ENCODE measurements at regions not wholly inside any gene's neighbourhood (a gene's known extent, or its start where the extent isn't known, plus 50 kb on each side); places are given as distances from the start of the nearest gene placed in this dataset.

DNA sequence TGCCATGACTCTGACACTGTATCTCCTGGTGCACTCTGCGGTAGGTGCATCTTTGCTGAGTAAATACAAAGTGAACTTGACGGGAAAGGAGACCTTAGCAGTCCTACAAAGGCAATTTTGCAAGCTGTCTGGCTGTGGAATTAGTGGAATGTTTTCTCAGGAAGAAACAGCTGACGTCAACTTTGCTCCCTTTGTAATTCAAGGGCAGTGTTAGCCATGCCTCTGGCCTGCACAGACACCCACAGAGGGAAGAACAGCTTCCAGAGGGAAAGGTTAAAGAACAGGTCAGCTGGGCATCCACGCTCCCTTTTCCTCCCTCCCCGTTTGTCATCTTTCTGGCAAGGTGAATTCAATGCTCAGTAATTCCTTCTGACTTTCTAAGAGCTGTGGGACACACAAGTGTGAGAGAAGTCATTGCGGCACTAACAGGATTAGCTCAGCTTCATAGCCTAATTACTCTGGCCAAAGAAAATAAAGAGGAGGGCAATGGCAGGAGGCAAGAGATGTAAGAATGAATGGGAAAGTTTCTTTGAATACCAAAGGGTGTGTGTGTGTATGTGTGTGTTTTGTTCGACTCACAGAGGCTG lies 476.9 kb upstream of the GOT2 start:
- H3K9me3 Mint-ChIP-seq, result peaks cover 0 to 6% (median 0%) of the 10 kb centered on the region in 6 donors
- H3K27me3 Mint-ChIP-seq (ENCODE audit: low read depth in 3 of 3), result peaks cover 0 to 5% (median 2%) of the 10 kb centered on the region in 3 donors
- no peak overlapping the region for H3K27ac Mint-ChIP-seq
- H3K4me3 Mint-ChIP-seq, result no peak overlapping the region
- no peaks in the 10 kb centered on the region for H3K36me3 Mint-ChIP-seq
- no peak for DNase-seq
- no peaks in the 10 kb centered on the region for H3K4me1 Mint-ChIP-seq

DNA sequence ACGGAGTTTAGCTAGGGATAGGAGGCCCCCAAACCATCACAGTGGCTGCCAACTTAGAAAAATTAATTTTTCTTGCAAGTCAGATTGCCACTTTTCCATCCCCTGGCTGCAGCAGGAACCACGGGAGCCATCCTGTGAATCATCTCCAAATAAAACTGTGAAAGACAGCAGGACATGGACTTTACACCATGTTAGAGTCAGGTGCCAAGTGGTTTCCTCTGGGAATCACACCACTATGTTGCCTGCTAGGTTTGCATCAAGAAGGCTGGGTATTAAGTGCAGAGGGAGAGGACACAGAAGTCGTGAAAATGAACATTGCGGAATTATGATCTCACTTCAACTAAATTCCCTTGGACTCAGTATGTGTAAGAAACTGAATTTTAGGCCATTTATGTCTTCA lies 471.3 kb upstream of the GOT2 start:
- Mint-ChIP-seq H3K36me3 (no peaks in the 10 kb centered on the region), H3K4me3 (no peak overlapping the region)
- DNase-seq, result no peak

DNA sequence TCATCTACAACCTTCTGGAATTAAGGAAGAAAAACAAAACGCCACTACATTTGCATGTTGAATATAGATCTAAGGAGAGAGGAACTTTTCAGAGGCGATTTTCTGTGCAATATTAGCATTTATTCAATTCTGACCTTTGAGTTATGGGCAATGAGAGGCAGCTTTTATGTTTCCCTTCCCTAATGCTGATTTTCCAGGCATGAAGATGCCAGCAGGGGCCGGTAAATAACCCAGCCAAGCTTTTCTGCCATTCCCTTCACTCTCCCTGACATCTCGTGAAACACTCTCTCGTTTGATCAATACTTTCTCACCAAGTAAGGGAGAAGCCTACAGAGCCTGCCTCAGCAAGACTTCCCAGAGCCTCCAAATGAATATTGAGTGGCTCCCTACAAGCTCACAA lies 470.5 kb upstream of the GOT2 start:
- Mint-ChIP-seq H3K9me3 (peaks cover 0 to 10% (median 0%) of the 10 kb centered on the region in 6 donors), H3K27ac (no peak overlapping the region), H3K4me3 (no peak overlapping the region), H3K4me1 (no peaks in the 10 kb centered on the region), H3K36me3 (no peaks in the 10 kb centered on the region), H3K27me3 (ENCODE audit: low read depth in 3 of 3) (peaks cover 3 to 4% (median 3%) of the 10 kb centered on the region in 3 donors)
- DNase-seq, result no peak

More for the DNA sequence above, 471.3 kb upstream of the GOT2 start:
- H3K27me3 Mint-ChIP-seq (ENCODE audit: low read depth in 3 of 3), result peaks cover under 1 to 4% (median 3%) of the 10 kb centered on the region in 3 donors
- no peak overlapping the region for H3K27ac Mint-ChIP-seq
- no peaks in the 10 kb centered on the region for H3K4me1 Mint-ChIP-seq
- H3K9me3 Mint-ChIP-seq, result peaks cover 0 to 10% (median 0%) of the 10 kb centered on the region in 6 donors

DNA sequence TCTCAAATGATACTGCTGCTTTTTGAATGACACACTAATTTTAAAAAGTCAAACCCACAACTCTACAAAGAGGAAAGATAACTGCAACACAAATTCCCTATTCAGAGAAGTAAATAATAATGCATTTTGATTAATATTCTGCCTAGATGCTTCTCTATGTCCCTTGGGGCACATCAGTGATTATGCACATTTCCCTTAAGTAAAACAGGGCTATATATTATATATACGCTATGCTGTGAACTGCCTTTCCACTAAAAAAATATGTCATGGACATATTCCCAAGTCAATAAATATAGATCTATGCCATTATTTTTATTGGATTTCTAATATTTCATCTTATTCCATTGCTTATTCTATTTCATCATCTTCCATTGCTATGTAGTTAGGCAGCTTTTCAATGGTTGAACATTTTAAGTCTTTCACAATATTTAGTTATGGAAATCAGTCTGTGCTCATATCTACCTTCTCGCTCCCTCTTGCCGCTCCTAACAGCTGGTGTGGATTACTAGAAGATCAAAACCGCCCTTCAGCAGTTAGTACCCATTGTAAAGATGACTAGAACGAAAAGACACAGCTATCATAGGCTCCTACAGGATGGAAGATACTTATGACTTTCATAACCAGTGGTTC lies 468.2 kb upstream of the GOT2 start:
- Mint-ChIP-seq H3K4me3 (no peak overlapping the region), H3K36me3 (no peaks in the 10 kb centered on the region), H3K27me3 (ENCODE audit: low read depth in 3 of 3) (peaks cover 3 to 7% (median 3%) of the 10 kb centered on the region in 3 donors), H3K4me1 (no peaks in the 10 kb centered on the region), H3K9me3 (peaks cover 0 to 7% (median 0%) of the 10 kb centered on the region in 6 donors), H3K27ac (no peak overlapping the region)
- DNase-seq, result no peak

DNA sequence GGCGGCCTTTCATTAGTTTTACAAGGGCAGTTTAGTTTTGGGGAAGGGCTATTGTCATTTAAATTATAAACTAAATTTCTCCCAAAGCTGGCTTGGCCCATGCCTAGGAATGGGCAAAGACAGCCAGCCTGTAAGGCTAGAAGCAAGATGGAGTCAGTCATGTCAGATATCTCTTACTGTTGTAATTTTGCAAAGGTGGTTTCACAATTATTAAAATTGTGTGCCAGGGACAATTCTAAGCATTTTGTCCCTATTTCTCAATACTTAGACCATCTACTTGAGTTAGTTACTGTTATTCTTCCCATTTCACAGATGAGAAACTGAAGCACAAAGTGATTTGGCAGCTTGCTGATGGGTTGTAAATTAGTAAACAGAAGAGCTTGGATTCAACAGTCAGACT lies 467.7 kb upstream of the GOT2 start:
- DNase-seq, result no peak
- H3K4me3 Mint-ChIP-seq, result no peak overlapping the region
- no peak overlapping the region for H3K27ac Mint-ChIP-seq
- peaks cover 0 to 7% (median 3%) of the 10 kb centered on the region in 3 donors for H3K27me3 Mint-ChIP-seq (ENCODE audit: low read depth in 3 of 3)
- no peaks in the 10 kb centered on the region for H3K36me3 Mint-ChIP-seq
- no peaks in the 10 kb centered on the region for H3K4me1 Mint-ChIP-seq
- peaks cover 0 to 4% (median 0%) of the 10 kb centered on the region in 6 donors for H3K9me3 Mint-ChIP-seq

DNA sequence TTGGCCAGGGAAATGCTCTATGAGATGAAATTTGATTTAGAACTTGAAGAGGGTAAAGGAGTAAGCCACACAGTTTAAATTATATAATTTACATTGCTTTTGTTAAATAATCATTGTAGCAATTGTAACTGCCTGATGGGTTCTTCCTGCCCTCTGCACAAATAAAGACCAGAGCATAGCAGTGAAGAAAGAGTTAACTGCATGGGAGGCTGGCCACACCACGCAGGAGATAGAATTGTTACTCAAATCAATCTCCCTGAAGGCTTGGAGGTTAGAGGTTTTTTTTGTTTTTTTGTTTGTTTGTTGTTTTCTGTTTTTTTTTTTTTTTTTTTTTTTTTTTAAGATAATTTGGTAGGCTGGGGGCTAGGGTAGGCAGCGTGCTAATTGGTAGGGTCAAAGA lies 467.0 kb upstream of the GOT2 start:
- peaks cover 0 to 7% (median 3%) of the 10 kb centered on the region in 3 donors for H3K27me3 Mint-ChIP-seq (ENCODE audit: low read depth in 3 of 3)
- H3K36me3 Mint-ChIP-seq, result no peaks in the 10 kb centered on the region
- no peak overlapping the region for H3K4me3 Mint-ChIP-seq
- H3K4me1 Mint-ChIP-seq, result no peaks in the 10 kb centered on the region
- peaks cover 0 to 4% (median 0%) of the 10 kb centered on the region in 6 donors for H3K9me3 Mint-ChIP-seq
- H3K27ac Mint-ChIP-seq, result no peak overlapping the region
- DNase-seq, result no peak

DNA sequence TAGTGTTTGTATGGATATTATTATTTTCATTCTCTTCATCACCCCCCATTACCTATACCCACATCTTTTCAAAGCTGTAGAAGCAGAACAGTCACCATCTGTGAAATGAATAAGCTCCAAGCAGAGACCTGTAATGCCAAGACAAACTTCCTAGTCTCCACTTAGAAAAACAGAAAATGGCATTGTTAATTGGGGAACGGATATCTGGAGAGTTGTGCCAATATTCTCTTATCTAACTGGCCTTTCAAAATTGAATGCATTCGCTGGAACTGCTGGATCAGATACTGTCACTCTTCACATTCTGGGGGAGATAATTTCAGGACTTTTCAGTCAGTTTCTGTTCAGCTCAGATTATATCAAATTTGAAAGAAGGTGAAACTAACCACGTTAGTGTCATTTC lies 464.4 kb upstream of the GOT2 start:
- no peak overlapping the region for H3K4me3 Mint-ChIP-seq
- DNase-seq, result no peak
- H3K36me3 Mint-ChIP-seq, result no peaks in the 10 kb centered on the region
- peaks cover 0 to 4% (median under 1%) of the 10 kb centered on the region in 6 donors for H3K9me3 Mint-ChIP-seq
- peaks cover 3 to 7% (median 3%) of the 10 kb centered on the region in 3 donors for H3K27me3 Mint-ChIP-seq (ENCODE audit: low read depth in 3 of 3)
- no peak overlapping the region for H3K27ac Mint-ChIP-seq
- H3K4me1 Mint-ChIP-seq, result no peaks in the 10 kb centered on the region

DNA sequence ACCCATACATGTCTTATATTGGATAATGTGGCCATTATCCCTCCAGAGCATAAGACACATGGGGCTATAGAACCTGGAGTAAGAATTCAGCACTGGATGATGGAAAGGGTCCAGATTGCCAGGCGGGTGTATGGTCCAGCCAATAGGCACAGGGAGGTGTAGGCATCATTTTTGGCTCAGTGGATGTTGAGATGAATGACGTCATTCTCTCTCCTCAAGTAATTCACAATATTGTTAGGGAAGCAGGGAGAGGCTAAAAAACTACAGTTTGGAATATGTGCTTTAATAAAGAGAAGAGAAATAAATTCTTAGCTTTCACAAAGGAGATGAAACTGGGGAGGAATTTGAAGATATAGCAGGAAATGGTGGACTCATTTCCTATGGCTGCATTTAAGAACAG lies 461.1 kb upstream of the GOT2 start:
- no peak overlapping the region for H3K27ac Mint-ChIP-seq
- H3K27me3 Mint-ChIP-seq (ENCODE audit: low read depth in 3 of 3), result peaks cover 2 to 5% (median 3%) of the 10 kb centered on the region in 3 donors
- no peaks in the 10 kb centered on the region for H3K36me3 Mint-ChIP-seq
- no peak for DNase-seq
- H3K4me3 Mint-ChIP-seq, result no peak overlapping the region
- H3K9me3 Mint-ChIP-seq, result peaks cover 0 to 3% (median 0%) of the 10 kb centered on the region in 6 donors
- H3K4me1 Mint-ChIP-seq, result no peaks in the 10 kb centered on the region

DNA sequence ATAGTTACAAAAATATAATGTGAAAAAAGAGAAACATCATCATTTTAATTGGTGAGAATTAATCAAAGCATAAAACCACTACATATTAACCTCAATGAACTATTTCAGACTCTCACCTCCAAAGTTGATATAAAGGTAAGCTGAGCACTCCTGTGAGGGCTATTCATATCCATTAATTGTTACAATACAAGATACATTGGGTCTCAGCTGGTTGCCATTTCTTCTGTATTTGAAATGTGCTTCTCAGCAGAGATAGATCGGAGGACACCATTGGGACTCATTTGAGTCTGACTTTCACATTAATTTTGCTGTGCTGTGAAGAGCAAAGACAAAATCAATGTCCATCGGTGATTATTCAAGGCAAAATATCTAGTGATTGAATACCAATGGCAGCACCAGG lies 459.5 kb upstream of the GOT2 start:
- DNase-seq, result no peak
- Mint-ChIP-seq H3K27ac (no peak overlapping the region), H3K27me3 (ENCODE audit: low read depth in 3 of 3) (peaks cover 2 to 7% (median 3%) of the 10 kb centered on the region in 3 donors), H3K36me3 (no peaks in the 10 kb centered on the region), H3K4me3 (no peak overlapping the region), H3K9me3 (peaks cover 0 to 3% (median 0%) of the 10 kb centered on the region in 6 donors), H3K4me1 (no peaks in the 10 kb centered on the region)

DNA sequence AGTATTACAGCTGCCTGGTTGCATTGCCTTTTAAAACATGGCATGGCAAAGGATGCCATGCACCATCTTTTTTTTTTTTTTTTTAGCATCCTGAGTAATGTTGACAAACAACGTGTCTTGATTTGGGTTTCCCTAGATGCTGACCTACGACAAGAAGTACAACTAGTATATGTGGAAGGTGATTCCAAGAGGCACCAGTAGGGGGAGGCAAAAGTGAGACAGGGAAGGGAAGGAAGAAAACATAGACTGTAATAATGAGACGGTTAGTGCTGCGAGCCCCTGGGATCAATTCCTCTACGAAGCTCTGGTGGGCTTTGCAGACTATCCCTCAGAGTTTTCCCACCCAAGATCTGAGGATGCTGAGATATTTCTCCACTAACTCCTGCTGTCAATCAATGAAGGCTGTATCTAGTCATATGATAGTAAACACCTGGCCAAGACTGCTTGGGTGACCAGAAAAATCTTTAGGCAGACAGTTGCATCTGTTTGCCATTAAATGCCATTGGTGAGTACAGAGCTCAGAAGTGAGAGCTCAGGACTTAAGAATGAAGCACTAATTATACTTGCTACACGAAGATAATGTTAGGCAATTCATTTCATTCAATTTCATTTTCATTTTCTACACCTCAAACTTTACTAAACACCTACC lies 458.6 kb upstream of the GOT2 start:
- H3K27me3 Mint-ChIP-seq (ENCODE audit: low read depth in 3 of 3), result peaks cover 0 to 3% (median 3%) of the 10 kb centered on the region in 3 donors
- no peak overlapping the region for H3K27ac Mint-ChIP-seq
- peaks cover 0 to 3% (median 0%) of the 10 kb centered on the region in 6 donors for H3K9me3 Mint-ChIP-seq
- no peak overlapping the region for H3K4me3 Mint-ChIP-seq
- H3K4me1 Mint-ChIP-seq, result no peaks in the 10 kb centered on the region
- no peaks in the 10 kb centered on the region for H3K36me3 Mint-ChIP-seq
- no peak for DNase-seq

DNA sequence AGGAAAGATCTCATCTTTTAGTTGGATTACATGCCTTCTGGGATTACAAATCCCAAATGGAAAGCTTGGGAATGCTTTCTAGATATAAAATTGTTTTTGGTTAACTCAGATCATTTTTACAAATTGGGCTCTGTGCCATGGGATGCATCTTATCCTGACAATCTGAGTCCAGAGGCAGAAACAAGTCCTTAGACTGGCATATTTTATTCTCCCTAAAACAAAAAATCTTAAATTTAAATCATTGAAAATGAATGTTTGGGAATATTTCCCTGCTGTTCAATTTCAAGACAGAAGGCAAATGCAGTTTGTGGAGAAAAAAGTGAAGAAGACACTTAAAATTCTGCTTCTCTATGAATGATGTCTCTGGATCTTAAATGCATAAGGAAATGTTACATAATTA lies 456.6 kb upstream of the GOT2 start:
- no peak for DNase-seq
- Mint-ChIP-seq H3K9me3 (peaks cover 0 to 7% (median 1%) of the 10 kb centered on the region in 6 donors), H3K4me1 (no peaks in the 10 kb centered on the region), H3K27me3 (ENCODE audit: low read depth in 3 of 3) (peaks cover 0 to 3% (median 3%) of the 10 kb centered on the region in 3 donors), H3K4me3 (no peak overlapping the region), H3K27ac (no peak overlapping the region), H3K36me3 (no peaks in the 10 kb centered on the region)

DNA sequence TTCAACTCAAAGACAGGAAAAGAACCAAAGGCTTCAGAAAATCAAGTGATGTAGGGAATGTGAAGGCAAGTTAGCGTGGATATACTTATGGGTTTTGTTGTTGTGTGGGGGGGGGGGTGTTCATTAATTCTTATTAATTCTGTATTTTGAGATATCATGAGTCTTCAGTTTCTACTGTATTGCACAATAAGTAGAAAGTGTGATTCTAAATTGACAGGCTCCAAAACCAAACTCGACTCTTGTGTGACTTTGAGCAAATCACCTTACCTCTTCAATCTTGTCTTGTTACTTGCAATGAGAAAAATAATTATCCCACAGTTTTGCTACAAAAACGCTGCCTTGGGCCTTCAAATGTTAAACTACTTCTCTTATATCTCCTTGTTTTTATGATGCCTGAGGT lies 453.9 kb upstream of the GOT2 start:
- Mint-ChIP-seq H3K4me1 (no peaks in the 10 kb centered on the region), H3K4me3 (no peak overlapping the region), H3K36me3 (no peaks in the 10 kb centered on the region), H3K27ac (no peak overlapping the region), H3K9me3 (peaks cover 0 to 5% (median 1%) of the 10 kb centered on the region in 6 donors), H3K27me3 (ENCODE audit: low read depth in 3 of 3) (peaks cover 0 to 6% (median 3%) of the 10 kb centered on the region in 3 donors)
- DNase-seq, result no peak

DNA sequence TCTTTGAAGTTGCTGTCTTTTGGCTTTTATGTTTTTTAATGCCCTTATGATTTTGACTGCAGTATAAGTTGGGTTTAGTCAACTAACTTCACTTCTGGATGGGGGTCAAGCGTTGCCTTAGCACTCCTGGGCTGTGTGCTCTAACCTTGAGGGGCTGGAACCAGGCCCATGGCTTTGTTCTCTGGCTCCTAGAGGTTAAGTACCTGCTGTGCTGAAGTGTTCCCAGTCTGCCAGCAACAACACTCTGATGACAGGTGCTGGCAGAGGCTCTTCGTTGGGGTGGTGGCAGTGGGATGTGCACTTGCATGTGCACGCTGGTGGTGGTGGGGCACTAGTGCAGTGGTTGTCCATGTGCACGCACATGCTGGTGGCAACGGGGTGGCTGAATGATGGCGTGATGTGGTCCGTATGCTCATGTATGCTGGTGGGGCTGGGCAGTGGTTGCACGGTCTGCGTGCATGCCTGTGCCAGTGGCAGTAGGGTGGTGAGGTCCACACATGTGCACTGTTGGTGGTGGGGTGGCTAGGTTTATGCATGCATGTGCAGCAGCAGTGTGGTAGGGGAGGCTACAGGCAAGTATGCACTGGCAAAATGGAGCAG lies 447.8 kb upstream of the GOT2 start:
- Mint-ChIP-seq H3K36me3 (no peaks in the 10 kb centered on the region), H3K4me3 (no peak overlapping the region), H3K4me1 (no peaks in the 10 kb centered on the region), H3K27me3 (ENCODE audit: low read depth in 3 of 3) (peaks cover 0 to 5% (median 3%) of the 10 kb centered on the region in 3 donors), H3K27ac (no peak overlapping the region), H3K9me3 (peaks cover 0 to 9% (median 4%) of the 10 kb centered on the region in 6 donors)
- no peak for DNase-seq

DNA sequence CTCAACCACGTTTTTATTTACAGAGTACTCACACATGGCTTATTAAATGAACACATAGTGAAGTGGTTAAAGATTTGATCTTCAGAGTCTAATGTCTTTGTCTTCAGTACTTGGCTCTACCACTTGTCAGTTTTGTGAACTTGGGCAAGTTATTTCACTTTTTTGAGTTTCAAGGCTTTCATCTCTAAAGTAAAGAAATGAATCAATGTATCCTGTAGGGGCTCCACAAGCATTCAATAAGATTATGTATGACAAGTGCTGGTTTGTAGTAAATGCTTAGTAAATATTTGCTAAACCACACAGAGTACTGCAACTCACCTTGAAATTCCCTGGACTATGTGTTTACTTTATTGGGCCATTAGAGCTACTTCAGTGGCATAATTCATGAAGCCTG lies 446.0 kb upstream of the GOT2 start:
- peaks cover 0 to 10% (median 4%) of the 10 kb centered on the region in 6 donors for H3K9me3 Mint-ChIP-seq
- DNase-seq, result no peak
- no peak overlapping the region for H3K4me3 Mint-ChIP-seq
- no peaks in the 10 kb centered on the region for H3K36me3 Mint-ChIP-seq
- H3K27me3 Mint-ChIP-seq (ENCODE audit: low read depth in 3 of 3), result peaks cover 0 to 5% (median under 1%) of the 10 kb centered on the region in 3 donors
- H3K27ac Mint-ChIP-seq, result no peak overlapping the region
- no peaks in the 10 kb centered on the region for H3K4me1 Mint-ChIP-seq
